GM19043 (cell line): ENCODE measurements at regions not wholly inside any gene's neighbourhood (a gene's known extent, or its start where the extent isn't known, plus 50 kb on each side); places are given as distances from the start of the nearest gene placed in this dataset.
"Not testable (repeated sequence)": the region's sequence is repeated elsewhere in the genome, so short reads cannot be mapped to it uniquely, and the experiment has no call there.

Experiments
- ATAC-seq: cut with Tn5 transposase; IDR thresholded peaks from one replicate; pipeline ENCODE4 v1.9.1; 2021; ENCODE audit warnings: low read depth; ENCODE audit not compliant: unreplicated experiment

DNA sequence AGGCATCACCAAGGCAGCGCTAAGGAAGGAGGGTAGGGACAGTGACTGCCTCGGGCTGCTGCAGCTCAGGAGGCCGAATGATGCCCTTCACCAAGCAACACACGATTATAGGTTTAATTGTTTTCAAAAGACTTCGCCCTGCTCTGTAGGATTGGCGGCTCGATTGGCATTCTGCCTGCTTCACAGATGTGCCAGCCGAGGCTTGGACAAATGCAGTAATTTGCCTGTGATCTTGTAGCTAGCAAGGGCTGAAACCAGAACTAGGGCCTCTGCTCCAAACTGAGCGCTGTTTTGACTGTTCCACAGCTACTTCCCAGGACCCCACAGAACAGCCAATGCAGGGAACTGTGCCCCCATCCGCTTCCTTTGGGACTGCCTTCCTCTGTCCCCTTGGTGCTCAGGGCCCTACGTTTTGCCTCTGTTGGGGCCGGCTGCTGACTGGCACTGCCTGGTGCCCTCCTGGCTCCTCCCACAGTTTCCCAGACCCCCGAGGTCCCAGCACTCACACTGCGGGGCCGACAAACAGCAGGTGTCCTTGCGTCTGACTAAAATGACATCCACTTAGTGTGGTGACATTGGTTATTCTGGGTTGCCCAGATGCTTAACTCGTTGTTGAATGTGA, 62.6 kb upstream of the EN2 start:
- ATAC-seq = no peak

DNA sequence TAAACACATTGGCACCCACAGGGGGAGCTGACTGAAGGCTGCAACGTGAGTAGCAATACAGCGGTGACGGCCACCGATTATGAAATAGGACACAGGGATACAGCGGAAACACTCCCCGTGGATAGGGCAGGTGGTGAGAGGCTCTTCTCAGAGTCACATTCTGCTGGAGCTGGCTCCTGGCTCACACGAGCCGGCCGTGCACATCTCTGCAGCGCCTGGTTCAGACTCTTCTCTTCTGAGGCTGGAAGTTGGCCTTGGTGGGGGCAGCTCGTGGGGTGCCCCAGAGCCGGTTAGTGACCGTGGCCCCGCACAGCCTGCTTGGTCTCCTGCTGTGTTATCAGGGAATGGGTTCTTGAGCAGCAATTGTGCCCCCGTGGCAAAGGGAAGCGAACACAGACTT, 61.3 kb upstream of the EN2 start:
- ATAC-seq = no peak

DNA sequence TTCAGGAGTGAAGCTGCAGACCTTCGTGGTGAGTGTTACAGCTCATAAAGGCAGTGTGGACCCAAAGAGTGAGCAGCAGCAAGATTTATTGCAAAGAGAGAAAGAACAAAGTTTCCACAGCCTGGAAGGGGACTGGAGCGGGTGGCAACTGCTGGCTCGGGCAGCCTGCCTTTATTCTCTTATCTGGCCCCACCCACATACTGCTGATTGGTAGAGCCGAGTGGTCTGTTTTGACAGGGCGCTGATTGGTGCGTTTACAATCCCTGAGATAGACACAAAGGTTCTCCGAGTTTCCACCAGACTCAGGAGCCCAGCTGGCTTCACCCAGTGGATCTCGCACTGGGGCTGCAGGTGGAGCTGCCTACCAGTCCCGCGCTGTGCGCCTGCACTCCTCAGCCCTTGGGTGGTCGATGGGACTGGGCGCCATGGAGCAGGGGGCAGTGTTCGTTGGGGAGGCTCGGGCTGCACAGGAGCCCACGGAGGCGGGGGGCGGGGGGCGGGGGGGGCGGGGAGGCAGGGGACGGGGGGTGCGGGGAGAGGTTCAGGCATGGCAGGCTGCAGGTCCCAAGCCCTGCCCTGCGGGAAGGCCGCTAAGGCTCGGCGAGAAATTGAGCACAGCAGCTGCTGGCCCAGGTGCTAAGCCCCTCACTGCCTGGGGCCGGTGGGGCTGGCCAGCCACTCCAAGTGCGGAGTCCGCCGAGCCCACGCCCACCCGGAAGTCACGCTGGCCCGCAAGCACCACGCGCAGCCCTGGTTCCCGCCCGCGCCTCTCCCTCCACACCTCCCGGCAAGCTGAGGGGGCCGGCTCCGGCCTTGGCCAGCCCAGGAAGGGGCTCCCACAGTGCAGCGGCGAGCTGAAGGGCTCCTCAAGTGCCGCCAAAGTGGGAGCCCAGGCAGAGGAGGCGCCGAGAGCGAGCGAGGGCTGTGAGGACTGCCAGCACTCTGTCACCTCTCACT, 59.9 kb upstream of the EN2 start:
- not testable (repeated sequence) for ATAC-seq

DNA sequence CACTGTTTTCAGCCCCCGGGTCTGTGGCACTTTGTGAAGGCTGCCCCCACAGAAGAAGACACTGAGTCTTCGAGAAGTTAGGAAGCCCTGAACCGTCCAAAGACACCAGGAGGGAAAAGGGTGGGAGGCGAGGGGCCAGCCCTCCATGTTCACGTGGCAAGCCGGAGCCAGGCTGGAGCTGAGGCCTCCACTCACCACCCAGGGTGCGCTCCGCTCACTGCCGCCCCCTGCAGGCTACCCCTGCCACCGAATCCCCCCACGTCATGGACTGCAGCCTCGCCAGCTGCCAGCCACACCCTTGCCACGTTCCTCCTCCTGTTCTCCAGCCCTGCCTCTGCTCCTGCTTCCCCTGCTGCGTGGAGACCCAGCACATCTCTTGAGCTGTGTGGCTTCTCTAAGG, 59.0 kb upstream of the EN2 start:
- no peak for ATAC-seq

DNA sequence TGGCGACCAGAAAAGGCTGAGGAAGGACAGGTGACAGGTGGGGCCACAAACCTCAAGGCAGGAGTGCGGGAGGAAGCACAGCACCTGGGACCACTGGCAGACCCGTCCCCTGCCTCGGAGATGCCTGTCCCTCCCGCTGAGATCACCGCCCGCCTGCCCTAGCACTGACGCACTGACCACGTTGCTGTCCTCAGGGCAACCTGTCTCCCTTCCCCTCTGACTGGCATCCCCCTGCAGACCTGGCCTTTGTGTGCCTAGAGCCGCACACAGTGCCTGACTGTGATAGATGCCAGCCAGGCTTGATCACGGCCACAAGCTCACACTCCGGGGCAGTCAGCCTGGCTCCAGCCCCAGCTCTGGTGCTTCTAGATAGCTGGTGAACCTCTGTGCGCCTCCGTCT, 58.4 kb upstream of the EN2 start:
- no peak for ATAC-seq

DNA sequence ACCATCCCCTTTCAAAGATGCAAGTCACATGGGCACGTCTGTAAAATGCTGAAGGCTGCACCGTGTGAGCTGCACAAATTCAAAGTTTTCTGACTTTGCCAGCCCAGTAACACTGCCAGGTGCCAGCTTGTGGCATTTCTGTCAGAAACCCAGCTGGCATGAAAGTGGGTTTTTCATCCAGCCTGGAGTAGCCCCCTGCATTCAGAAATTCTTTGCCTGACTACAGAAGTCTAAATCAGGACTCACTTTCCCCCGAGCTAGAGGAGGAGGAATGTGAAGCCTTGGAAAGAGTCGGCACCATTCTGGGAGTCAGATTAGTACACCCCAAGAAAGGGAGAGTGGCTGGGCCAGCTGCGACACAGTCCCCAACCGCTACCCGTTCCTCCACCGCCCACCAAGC, 56.7 kb upstream of the EN2 start:
- ATAC-seq = no peak

DNA sequence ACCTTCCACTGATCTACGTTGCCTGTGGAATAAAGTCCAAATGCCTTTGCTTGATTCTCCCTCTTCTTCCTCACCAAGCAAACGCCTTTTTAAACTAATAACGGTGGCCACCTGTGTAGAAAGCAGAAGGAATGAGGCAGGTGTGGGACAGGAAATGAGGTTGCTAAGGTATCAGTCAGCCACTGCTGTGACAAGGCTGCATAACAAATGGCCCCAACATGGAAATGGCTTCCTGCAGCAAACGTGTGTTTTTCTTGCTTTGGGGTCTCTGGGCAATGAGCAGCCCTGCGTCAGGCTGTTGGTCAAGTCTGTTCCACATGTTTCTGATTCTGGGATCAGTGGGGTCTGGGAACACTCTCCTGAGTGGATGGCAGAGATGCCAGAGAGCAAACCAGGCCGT, 56.0 kb upstream of the EN2 start:
- no peak for ATAC-seq

DNA sequence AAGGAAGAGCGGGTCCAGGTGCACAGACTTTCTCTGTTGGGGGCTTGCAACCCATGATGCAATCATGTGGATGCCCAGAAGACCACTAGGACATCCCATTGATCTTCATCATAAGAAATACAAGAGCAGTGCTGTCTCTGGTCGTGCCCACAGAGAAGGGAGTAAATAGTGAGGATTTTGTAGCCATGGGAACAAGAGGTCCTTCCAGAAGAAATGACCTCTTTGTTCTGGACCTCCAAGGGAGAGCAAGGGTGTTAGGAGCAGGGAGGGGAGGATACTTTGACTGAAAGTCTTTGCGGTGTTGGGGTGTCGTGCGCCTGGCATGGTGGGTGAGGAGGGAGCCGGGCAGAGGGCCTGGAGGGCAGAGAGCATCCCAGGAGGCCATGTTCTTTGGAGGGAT, 55.0 kb upstream of the EN2 start:
- ATAC-seq = no peak

DNA sequence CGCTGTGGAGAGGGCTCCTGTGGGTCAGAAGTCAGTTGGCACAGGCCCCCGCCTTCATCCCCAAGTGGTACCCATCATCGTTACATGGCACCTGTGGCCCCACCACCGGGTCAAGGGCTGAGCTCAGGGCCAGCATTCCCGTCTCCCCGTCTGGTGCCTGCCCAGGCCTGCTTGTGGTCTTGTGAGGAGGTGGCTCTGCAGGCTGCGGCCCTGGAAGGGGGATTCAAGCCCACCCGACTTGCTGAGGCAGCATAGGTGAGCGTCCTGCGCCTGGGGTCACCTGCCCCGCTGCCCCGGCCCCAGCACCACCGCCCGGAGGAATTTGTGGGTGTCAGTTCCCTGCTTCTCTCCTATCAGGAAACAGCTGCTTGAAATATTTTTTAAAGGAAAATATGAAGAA, 53.0 kb upstream of the EN2 start:
- no peak for ATAC-seq

DNA sequence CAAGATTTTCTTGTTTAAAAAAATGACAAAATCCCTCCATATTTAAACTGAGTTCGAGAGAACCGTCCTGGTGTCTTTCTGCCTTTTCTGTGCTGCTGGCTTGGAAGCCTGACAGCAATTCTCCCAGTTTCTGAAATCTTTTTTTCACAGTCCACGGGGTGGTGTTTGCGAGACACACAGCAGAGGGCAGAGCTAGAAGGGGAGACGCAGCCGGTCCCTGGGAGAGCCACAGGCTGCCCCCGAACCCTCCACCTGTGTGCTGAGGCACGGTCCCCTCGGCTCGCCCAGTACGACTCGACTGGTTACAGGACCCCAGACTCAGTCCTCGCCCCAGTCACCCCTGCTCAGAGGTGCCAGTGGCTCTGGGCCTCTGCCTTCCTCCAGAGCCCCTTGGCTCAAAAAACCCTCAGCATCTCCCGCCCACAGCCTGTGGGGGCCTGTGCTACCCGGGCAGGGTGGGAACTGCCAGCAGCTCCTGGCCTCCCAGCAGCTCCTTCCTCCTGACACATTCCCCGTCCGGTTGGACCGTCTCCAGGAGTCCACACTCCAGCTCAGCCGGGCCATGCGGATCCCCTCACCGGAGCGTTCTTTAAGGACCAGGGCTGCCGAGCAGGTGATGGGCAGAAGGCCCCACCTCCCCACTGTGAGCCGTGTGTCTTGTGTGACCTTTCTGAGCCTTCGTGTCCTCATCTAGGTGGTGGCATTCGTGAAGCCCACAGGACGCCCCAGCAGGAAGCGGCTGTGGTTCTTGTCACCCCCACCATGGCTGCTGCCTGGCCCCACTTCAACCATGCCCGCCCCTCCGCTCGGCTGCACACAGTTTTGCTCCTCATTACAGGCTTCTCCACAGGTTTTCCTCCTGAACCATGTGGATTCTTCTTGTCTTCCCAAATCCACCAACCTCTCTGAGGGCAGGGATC, 52.3 kb upstream of the EN2 start:
- ATAC-seq = no peak

DNA sequence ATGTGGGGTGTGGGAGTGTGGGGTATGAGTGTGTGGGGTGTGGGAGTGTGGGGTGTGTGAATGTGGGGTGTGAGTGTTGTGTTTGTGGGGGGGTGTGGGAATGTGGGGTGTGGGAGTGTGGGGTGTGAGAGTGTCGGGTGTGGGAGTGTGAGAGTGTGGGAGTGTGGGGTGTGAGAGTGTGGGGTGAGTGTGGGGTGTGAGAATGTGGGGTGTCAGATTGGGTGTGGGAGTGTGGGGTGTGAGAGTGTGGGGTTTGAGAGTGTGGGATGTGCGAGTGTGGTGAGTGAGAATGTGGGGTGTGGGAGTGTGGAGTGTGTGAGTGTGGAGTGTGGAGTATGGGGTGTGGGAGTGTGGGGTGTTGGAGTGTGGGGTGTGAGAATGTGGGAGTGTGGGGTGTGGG, 50.1 kb upstream of the EN2 start:
- ATAC-seq = no peak
